GM23248 (cell line): ENCODE measurements at regions not wholly inside any gene's neighbourhood (a gene's known extent, or its start where the extent isn't known, plus 50 kb on each side); places are given as distances from the start of the nearest gene placed in this dataset.

ENCODE experiments used
- EZH2 ChIP-seq: fragments of 200-600 bp; sonication (generic); IDR thresholded peaks from 2 replicates; pipeline ENCODE4 v1.6.1; 2018; ENCODE audit warnings: antibody characterized with exemption, mild to moderate bottlenecking; ENCODE audit not compliant: insufficient read depth, poor library complexity, severe bottlenecking
- EZH2phosphoT487 ChIP-seq: fragments of 200-600 bp; sonication (generic); IDR thresholded peaks from 2 replicates; pipeline ENCODE4 v1.6.1; 2018; ENCODE audit warnings: antibody characterized with exemption, moderate library complexity, mild to moderate bottlenecking, low read depth; ENCODE audit not compliant: insufficient read depth

DNA sequence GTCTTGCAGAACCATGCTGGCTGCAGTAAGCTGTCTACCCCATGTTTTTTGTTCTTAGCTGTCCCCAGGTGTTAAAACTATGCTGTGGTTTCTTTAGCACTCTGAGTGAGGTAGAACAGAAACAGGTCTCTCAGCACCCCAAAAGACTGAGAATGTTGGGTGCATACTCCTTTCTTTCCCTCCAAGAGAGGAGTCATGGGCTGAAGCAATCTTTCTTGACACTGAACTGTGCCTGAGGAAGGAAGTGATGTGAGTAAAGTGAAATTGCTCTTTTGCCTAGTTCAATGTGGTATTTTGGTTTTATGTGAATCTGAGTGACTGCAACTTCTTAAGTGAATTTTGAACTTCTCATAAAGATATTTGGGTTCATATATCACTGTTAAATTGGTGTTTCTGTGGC is 138.0 kb upstream of the MCHR2 start:
- TF ChIP-seq EZH2 = no peak
- TF ChIP-seq EZH2phosphoT487 = no peak
